ENCODE measurements at regions not wholly inside any gene's neighbourhood (a gene's known extent, or its start where the extent isn't known, plus 50 kb on each side); places are given as distances from the start of the nearest gene placed in this dataset.
"Not testable (repeated sequence)": the region's sequence is repeated elsewhere in the genome, so short reads cannot be mapped to it uniquely, and the experiment has no call there.

DNA sequence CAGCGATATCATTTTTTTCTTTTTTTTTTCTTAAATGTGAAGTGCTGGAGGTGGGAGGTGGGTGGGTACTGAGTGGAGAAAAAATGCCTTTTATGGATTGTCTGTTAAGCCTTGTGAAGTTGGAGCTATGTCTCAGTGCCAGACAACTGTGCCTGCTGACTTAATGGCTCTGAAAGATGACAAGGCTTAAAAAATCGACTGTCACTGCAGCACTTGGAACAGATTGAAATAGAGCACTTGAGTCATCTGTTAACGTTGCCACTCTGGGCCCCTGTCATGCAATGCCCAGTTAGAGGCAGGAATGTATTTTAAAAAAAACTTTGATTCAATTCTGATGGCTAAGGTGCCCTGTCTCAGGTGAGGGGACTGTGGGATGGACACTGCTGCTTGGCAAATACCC is 108.2 kb upstream of the HS3ST2 start:
- H3K36me3 ChIP-seq, result no peaks in the 10 kb centered on the region
- no peak for DNase-seq
- intact Hi-C loops (cut with DNase I), result no loop called here
- H3K4me1 ChIP-seq, result no peaks in the 10 kb centered on the region
- TF ChIP-seq POLR2A (IDR thresholded peaks at IDR 0.05), result no peak
- TF ChIP-seq, protein P1, sequence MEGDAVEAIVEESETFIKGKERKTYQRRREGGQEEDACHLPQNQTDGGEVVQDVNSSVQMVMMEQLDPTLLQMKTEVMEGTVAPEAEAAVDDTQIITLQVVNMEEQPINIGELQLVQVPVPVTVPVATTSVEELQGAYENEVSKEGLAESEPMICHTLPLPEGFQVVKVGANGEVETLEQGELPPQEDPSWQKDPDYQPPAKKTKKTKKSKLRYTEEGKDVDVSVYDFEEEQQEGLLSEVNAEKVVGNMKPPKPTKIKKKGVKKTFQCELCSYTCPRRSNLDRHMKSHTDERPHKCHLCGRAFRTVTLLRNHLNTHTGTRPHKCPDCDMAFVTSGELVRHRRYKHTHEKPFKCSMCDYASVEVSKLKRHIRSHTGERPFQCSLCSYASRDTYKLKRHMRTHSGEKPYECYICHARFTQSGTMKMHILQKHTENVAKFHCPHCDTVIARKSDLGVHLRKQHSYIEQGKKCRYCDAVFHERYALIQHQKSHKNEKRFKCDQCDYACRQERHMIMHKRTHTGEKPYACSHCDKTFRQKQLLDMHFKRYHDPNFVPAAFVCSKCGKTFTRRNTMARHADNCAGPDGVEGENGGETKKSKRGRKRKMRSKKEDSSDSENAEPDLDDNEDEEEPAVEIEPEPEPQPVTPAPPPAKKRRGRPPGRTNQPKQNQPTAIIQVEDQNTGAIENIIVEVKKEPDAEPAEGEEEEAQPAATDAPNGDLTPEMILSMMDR (IDR thresholded peaks at IDR 0.05), result no peak
- H3K27me3 ChIP-seq, result peaks cover 0 to 5% (median 0%) of the 10 kb centered on the region in 9 donors
- no peak overlapping the region for H3K27ac ChIP-seq
- 62 to 70% (median 64%) methylated on average over 3 of the region's 3 CpGs for WGBS, 4 donors
- no peak overlapping the region for H3K4me3 ChIP-seq
- no peaks in the 10 kb centered on the region for H3K9me3 ChIP-seq
- no peak for ATAC-seq

DNA sequence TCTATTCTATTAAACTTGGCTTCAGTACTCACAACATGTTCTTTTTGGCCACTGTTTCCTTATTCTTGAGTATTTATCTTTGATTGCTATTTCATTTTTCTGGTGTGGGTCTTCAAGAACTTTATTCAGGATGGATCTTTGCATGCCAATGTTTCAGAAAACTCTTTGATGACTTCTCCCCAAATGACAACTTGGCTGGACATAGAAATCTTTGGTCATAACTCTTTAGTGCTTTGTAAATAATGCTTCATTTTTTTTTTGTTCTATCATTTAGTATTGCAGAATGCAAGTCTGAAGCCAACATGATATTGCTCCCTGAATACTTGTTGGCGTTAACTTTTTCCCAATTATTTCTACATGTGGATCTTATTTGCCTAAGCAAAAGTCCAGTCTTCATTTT is 103.6 kb upstream of the HS3ST2 start:
- Histone ChIP-seq H3K4me3 (no peak overlapping the region), H3K27ac (no peak overlapping the region), H3K9me3 (peaks cover 0 to 30% (median 17%) of the 10 kb centered on the region in 12 donors), H3K27me3 (peaks cover 0 to 4% (median 0%) of the 10 kb centered on the region in 9 donors), H3K36me3 (no peaks in the 10 kb centered on the region), H3K4me1 (no peaks in the 10 kb centered on the region)
- no peak for ATAC-seq
- no peak for TF ChIP-seq POLR2A (IDR thresholded peaks at IDR 0.05)
- TF ChIP-seq, protein P1 (IDR thresholded peaks at IDR 0.05), result no peak
- 71 to 79% (median 75%) methylated on average over 1 of the region's 1 CpG for WGBS, 4 donors
- intact Hi-C loops (cut with DNase I), result no loop called here
- no peak for DNase-seq

DNA sequence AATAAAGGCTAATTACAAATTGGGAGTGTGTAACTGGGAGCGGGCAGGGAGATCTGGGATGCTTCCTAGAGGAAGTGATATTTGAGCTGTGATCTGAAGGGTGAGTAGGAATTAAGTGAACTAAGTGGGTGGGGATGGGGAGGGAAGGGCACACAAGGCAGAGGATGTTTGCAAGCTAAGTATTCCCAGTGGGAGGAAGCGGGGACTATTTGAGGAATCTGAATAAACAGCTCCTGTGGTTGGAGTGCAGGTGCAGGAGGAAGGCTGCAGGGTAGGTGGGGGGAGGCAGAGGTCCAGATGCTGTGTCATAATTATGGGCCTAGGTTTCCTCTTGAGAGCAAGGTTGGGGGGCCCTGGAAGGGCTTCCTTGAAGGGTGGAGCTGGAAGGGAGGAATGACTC is 102.1 kb upstream of the HS3ST2 start:
- 73 to 89% (median 81%) methylated on average over 2 of the region's 2 CpGs for WGBS, 4 donors
- DNase-seq (no peak), ATAC-seq (no peak)
- Histone ChIP-seq H3K27ac (no peak overlapping the region), H3K4me1 (no peaks in the 10 kb centered on the region), H3K27me3 (peaks cover 0 to 4% (median 0%) of the 10 kb centered on the region in 9 donors), H3K4me3 (no peak overlapping the region), H3K36me3 (no peaks in the 10 kb centered on the region), H3K9me3 (peaks cover 0 to 30% (median 17%) of the 10 kb centered on the region in 12 donors)
- no peak for TF ChIP-seq POLR2A (IDR thresholded peaks at IDR 0.05)
- TF ChIP-seq, protein P1 (IDR thresholded peaks at IDR 0.05), result no peak
- intact Hi-C loops (cut with DNase I), result no loop called here

DNA sequence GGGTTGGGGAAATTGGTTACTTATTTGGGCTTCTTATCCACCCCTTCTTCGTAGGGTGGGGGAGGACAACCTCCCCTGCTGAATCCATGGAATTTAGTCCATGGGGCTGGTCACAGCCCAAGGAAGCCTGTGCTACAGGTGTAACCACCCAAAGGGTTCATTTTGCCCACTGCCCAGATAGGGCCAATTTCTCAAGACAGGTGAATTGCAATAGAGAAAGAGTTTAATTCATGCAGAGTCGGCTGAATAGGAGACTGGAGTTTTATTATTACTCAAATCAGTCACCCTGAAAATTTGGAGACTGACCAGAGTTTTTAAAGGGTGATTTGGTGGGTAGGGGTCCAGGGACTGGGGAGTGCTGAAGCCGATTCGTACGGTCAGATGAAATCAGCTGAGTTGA is 101.5 kb upstream of the HS3ST2 start:
- Histone ChIP-seq H3K4me1 (no peaks in the 10 kb centered on the region), H3K36me3 (no peaks in the 10 kb centered on the region), H3K9me3 (peaks cover 0 to 30% (median 17%) of the 10 kb centered on the region in 12 donors), H3K27ac (no peak overlapping the region), H3K27me3 (peaks cover 0 to 4% (median 0%) of the 10 kb centered on the region in 9 donors), H3K4me3 (no peak overlapping the region)
- 69 to 86% (median 81%) methylated on average over 5 of the region's 5 CpGs for WGBS, 4 donors
- DNase-seq (no peak), ATAC-seq (no peak)
- no peak for TF ChIP-seq POLR2A (IDR thresholded peaks at IDR 0.05)
- TF ChIP-seq, protein P1 (IDR thresholded peaks at IDR 0.05), result no peak
- intact Hi-C loops (cut with DNase I), result no loop called here

DNA sequence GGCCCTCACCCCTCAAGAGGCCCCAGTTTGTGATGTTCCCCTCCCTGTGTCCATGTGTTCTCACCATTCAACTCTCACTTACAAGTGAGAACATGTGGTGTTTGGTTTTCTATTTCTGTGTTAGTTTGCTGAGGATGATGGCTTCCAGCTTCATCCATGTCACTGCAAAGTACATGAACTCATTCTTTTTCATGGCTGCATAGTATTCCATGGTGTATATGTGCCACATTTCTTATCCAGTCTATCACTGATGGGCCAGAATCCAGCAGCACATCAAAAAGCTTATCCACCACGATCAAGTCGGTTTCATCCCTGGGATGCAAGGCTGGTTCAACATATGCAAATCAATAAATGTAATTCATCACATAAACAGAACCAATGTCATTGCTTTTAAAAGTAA is 95.4 kb upstream of the HS3ST2 start:
- intact Hi-C loops (cut with DNase I); ATAC-seq; DNase-seq; H3K4me1 ChIP-seq; H3K27me3 ChIP-seq; H3K4me3 ChIP-seq; H3K9me3 ChIP-seq; H3K27ac ChIP-seq; H3K36me3 ChIP-seq: not testable (repeated sequence)
- 79 to 97% (median 80%) methylated on average over 2 of the region's 2 CpGs for WGBS, 4 donors
